Brain microvascular endothelial cell (primary cell): ENCODE measurements at regions not wholly inside any gene's neighbourhood (a gene's known extent, or its start where the extent isn't known, plus 50 kb on each side); places are given as distances from the start of the nearest gene placed in this dataset.
A peak's percentile ranks its signal among the peaks of the same experiment; 100 is the strongest.
"Not testable (repeated sequence)": the region's sequence is repeated elsewhere in the genome, so short reads cannot be mapped to it uniquely, and the experiment has no call there.

Experiments used
- DNase-seq: peaks from one replicate; pipeline ENCODE4 v3.0.0-alpha.2; 2020
- H3K27ac ChIP-seq: fragments of 250-450 bp; sonication (Bioruptor Pico); 2 replicates; pipeline ENCODE4 v1.5.1; 2020; ENCODE audit warnings: mild to moderate bottlenecking, moderate library complexity
- H3K27me3 ChIP-seq: fragments of 250-450 bp; sonication (Bioruptor Pico); replicated peaks from 2 replicates; pipeline ENCODE4 v1.5.1; 2020; ENCODE audit warnings: mild to moderate bottlenecking
- H3K36me3 ChIP-seq: fragments of 250-450 bp; sonication (Bioruptor Pico); replicated peaks from 2 replicates; pipeline ENCODE4 v1.5.1; 2020; ENCODE audit warnings: mild to moderate bottlenecking
- H3K4me3 ChIP-seq: 2 replicates; pipeline ENCODE4 v1.5.1; 2011; ENCODE audit warnings: low read depth, mild to moderate bottlenecking, control low read depth, low read length, moderate library complexity
- CTCF ChIP-seq: IDR thresholded peaks from 2 replicates; pipeline ENCODE4 v1.5.1; 2011; ENCODE audit warnings: low read depth, mild to moderate bottlenecking, moderate library complexity, low read length, control low read depth, inconsistent platforms; ENCODE audit errors: missing control alignments
- in situ Hi-C: cut with HindIII; loops from 2 replicates; pipeline ENCODE4 v1.10.0; 2017; ENCODE audit warnings: low sequenced_read_pairs, low pct_ligation_motif_present

- in situ Hi-C loops: no loop called here
- no peak overlapping the region for H3K27ac ChIP-seq
- DNase-seq: no peak
- no peaks in the 10 kb centered on the region for H3K27me3 ChIP-seq
- H3K4me3 ChIP-seq: no peak overlapping the region
- no peaks in the 10 kb centered on the region for H3K36me3 ChIP-seq
- TF ChIP-seq CTCF: no peak
Measured at GRCh38 chr3:148540266-148540665, 157.4 kb upstream of the AGTR1 start.

- Histone ChIP-seq H3K27me3 (no peaks in the 10 kb centered on the region), H3K4me3 (no peak overlapping the region), H3K27ac (no peak overlapping the region), H3K36me3 (no peaks in the 10 kb centered on the region)
- no peak for TF ChIP-seq CTCF
- in situ Hi-C loops: no loop called here
- no peak for DNase-seq
Measured at GRCh38 chr3:148540851-148541250, 156.9 kb upstream of the AGTR1 start.

- H3K27me3 ChIP-seq: no peaks in the 10 kb centered on the region
- DNase-seq: no peak
- no peak overlapping the region for H3K4me3 ChIP-seq
- no peak for TF ChIP-seq CTCF
- in situ Hi-C loops: no loop called here
- no peak overlapping the region for H3K27ac ChIP-seq
- no peaks in the 10 kb centered on the region for H3K36me3 ChIP-seq
Measured at GRCh38 chr3:148546959-148547358, 150.7 kb upstream of the AGTR1 start.

- H3K27ac ChIP-seq: no peak overlapping the region
- DNase-seq: peak; percentile 31
- H3K4me3 ChIP-seq: no peak overlapping the region
- in situ Hi-C loops: no loop called here
- H3K27me3 ChIP-seq: no peaks in the 10 kb centered on the region
- H3K36me3 ChIP-seq: no peaks in the 10 kb centered on the region
- TF ChIP-seq CTCF: no peak
Measured at GRCh38 chr3:148551767-148552260, 145.9 kb upstream of the AGTR1 start.

GRCh38 chr3:148554367-148554766, 143.3 kb upstream of the AGTR1 start:
- H3K4me3 ChIP-seq: no peak overlapping the region
- H3K36me3 ChIP-seq: no peaks in the 10 kb centered on the region
- no peak for DNase-seq
- no peaks in the 10 kb centered on the region for H3K27me3 ChIP-seq
- H3K27ac ChIP-seq: no peak overlapping the region
- no peak for TF ChIP-seq CTCF
- in situ Hi-C loops: no loop called here

- Histone ChIP-seq H3K27ac (no peak overlapping the region), H3K4me3 (no peak overlapping the region), H3K27me3 (no peaks in the 10 kb centered on the region), H3K36me3 (no peaks in the 10 kb centered on the region)
- TF ChIP-seq CTCF: no peak
- in situ Hi-C loops: no loop called here
- no peak for DNase-seq
Measured at GRCh38 chr3:148556664-148557063, 141.0 kb upstream of the AGTR1 start.

GRCh38 chr3:148577579-148577978, 120.1 kb upstream of the AGTR1 start:
- in situ Hi-C loops, H3K27ac ChIP-seq, H3K4me3 ChIP-seq, H3K27me3 ChIP-seq, DNase-seq, H3K36me3 ChIP-seq: not testable (repeated sequence)
